Mesenteric fat pad (tissue), 1 donor: ENCODE measurements at regions not wholly inside any gene's neighbourhood (a gene's known extent, or its start where the extent isn't known, plus 50 kb on each side); places are given as distances from the start of the nearest gene placed in this dataset.
"Not testable (repeated sequence)": the region's sequence is repeated elsewhere in the genome, so short reads cannot be mapped to it uniquely, and the experiment has no call there.

Experiments
- DNase-seq: peaks from one replicate; pipeline ENCODE4 v3.0.0-alpha.2; 2020; ENCODE audit warnings: low spot score
- donor health status: DM: yes; HTN: yes; CAD: no.

DNA sequence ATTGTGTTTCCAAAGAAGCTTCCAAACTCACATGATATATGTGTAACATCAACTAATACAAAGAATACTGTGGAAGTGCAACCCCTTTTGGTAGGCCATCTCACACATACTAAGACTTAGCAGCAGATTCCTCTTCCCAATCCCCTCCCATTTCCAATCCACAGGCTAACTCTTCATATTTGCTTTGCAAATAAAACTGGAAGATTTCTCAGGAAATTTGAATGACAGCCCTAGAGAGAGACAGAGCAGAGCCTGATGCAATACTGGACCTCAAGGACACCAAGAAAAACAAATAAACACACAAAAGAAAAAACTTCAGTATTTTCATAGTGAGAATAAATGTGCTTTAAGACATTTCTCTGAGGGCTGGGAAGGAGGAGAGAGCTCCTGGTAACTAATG is 190.2 kb upstream of the BRINP3 start:
- no peak for DNase-seq

GRCh38 chr1:190679044-190679443 is 201.4 kb upstream of the BRINP3 start:
- DNase-seq: no peak

- no peak for DNase-seq
These were observed 201.8 kb upstream of the BRINP3 start for GRCh38 chr1:190679454-190679853.

- DNase-seq: no peak
These were observed 202.3 kb upstream of the BRINP3 start for GRCh38 chr1:190679983-190680382.

DNA sequence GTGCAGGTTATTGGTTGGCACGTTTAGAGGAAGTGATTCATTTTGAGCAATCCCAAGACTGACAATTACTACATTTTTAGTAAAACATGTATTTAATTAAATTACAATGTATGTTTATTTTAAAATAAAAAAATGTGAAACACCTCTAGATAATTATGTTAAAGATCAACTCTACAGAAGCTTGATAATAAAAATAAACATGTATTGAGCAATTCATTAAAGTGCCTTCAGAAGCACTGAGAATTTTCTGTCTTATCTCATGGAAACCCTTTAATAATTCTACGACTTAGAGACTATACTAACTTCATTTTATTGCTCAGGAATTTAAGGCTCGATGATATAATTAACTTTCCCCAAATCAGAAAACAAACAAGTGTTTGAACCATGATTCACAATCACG is 208.0 kb upstream of the BRINP3 start:
- no peak for DNase-seq

GRCh38 chr1:190688096-190688495 is 210.4 kb upstream of the BRINP3 start:
- no peak for DNase-seq

GRCh38 chr1:190698488-190698887 is 220.8 kb upstream of the BRINP3 start:
- DNase-seq: not testable (repeated sequence)

DNA sequence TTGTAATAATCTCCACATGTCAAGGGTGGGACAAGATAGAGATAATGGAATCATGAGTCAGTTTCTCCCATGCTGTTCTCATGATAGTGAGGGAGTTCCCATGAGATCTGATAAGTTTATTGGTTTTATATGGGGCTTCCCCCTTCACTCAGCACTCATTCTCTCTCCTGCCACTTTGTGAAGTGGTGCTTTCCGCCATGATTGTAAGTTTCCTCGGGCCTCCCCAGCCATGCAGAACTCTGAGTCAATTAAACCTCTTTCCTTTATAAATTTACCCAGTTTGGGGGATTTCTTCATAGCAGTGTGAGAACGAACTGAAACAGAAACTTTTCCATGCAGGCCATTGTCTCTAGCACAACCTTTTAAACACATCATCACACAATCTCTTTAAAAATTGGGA is 221.5 kb upstream of the BRINP3 start:
- DNase-seq: no peak

GRCh38 chr1:190708418-190709057 is 230.9 kb upstream of the BRINP3 start:
- DNase-seq: no peak

DNA sequence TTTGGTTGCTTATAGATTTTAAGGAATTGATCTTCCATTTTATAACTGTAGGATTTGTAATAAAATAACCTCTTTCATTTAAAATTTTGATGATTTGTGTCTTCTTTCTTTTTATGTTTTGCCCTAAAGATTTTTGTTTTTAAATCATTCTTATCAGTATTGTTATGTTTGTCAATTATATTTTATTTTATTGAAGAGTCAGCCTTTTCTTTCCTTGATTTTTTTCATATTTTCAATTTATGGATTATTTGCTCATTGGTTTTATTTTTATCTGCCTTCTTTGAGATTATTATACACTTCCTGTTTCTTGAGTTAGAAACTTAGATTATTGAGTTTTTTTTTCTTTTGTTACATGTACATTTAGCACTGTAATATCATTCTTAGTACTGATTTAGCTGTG is 233.4 kb upstream of the BRINP3 start:
- no peak for DNase-seq

DNA sequence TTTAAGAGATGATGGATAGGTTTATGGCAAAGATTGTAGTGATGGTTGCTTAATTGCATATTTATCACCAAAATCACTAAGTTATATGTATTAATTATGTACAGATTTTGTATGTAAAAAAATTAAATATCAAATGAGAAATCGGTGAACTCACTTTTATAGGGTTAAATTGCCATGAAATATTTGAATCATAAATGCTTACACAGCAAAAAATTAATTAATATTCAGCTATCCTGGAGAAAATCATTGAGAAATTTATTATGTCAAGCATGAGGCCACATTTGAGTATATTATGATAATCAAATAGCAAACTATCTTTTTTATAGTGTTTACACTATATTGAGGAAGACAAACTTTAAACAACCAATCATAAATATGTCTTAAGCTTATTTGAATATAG is 239.4 kb upstream of the BRINP3 start:
- DNase-seq: no peak

- DNase-seq: no peak
These were observed 259.4 kb upstream of the BRINP3 start for GRCh38 chr1:190736971-190737590.

DNA sequence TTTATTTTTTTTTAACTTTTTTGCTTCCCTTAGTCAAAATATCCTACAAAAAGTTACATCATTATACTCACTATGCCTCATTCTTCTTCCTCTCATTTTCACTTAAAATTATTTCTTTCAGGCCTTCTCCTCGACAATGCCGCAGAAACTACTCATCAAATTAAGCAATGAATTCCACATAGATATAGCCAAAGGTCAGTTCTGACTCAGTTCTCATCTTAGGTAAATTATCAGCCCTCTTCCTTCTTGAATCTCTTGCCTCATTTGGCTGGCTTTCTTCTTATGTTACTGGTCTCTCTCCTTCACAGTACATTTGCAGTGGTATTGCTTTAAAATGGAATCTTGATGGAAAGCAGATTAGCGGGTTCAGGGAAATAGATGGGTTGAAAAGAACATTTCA is 260.7 kb upstream of the BRINP3 start:
- DNase-seq: no peak

GRCh38 chr1:190739926-190740325 is 262.3 kb upstream of the BRINP3 start:
- DNase-seq: no peak

GRCh38 chr1:190747704-190748103 is 270.0 kb upstream of the BRINP3 start:
- DNase-seq: no peak

DNA sequence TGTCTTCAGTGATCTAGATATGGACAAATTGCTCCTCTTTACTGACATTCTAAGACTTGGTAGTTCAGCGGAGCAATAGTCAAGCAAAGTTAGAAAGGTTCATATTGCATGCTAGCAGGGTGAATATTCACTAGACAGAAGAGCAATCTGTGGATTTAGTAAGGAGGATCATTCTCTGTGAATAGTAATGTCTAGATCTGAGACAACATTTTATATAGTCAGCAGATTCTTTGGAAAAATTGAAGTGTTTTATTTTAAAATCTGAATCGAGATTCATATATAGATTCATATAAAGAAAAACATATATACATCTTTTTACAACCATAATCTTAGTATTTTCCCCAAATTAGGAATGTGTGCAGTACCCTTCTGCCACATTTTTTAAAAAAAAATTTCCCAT is 274.5 kb upstream of the BRINP3 start:
- DNase-seq: no peak

- no peak for DNase-seq
These were observed 277.0 kb upstream of the BRINP3 start for GRCh38 chr1:190754666-190755065.

GRCh38 chr1:190759807-190760206 is 282.1 kb upstream of the BRINP3 start:
- no peak for DNase-seq

- no peak for DNase-seq
These were observed 284.7 kb upstream of the BRINP3 start for GRCh38 chr1:190762325-190762724.

DNA sequence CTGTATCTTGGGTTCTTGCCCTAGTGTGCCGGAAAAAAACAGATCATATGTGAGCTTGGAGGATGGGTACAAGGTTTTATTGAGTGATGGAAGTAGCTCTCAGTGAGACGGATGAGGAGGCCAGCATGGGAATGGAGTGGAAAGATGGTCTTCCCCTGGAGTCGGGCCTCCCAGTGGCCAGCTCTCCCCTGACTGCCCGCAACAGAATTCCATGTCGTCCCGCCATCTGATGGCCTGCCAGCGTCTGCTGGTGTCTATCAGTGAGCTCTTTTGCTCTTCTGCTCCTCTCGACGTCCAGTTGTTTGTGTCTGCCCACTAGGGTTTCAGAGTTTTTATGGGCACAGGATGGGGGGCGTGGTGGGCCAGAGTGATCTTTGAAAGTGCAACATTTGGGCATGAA is 315.2 kb upstream of the BRINP3 start:
- DNase-seq: no peak

DNA sequence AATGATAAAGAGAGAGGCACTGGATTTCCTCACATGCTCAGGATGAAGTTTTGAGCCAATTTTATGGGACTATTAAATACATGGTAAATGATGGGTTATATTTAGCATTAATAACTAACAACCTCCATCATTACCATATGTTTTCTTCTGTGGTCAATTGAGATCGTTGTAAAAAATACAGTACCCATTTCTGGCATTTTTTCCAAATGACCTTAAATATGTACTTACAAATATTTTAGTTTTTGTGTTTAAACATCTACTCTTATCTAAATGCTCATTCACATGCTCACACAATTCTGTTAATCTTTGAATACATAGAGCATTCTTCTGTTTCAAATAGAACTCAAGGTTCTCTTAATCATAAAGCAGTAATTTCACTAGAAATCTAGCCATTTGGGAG is 330.0 kb upstream of the BRINP3 start:
- DNase-seq: no peak

GRCh38 chr1:190808035-190808434 is 330.4 kb upstream of the BRINP3 start:
- no peak for DNase-seq

- peak; percentile 87 for DNase-seq
These were observed 331.6 kb upstream of the BRINP3 start for GRCh38 chr1:190809312-190809711.
